H9 (cell line): ENCODE measurements at regions not wholly inside any gene's neighbourhood (a gene's known extent, or its start where the extent isn't known, plus 50 kb on each side); places are given as distances from the start of the nearest gene placed in this dataset.

Experiments
- DNase-seq: peaks from one replicate; pipeline ENCODE4 v3.0.0-alpha.2; 2017
- H2AFZ ChIP-seq: one replicate; pipeline ENCODE4 v1.6.1; 2013; ENCODE audit warnings: mild to moderate bottlenecking, low read length, control low read depth, moderate library complexity
- H2AK5ac ChIP-seq: 2 replicates; pipeline ENCODE4 v1.6.1; 2013; ENCODE audit warnings: low read length, control low read depth, mixed read lengths; ENCODE audit not compliant: insufficient read length
- H2BK120ac ChIP-seq: one replicate; pipeline ENCODE4 v1.6.1; 2013; ENCODE audit warnings: low read depth, mild to moderate bottlenecking, low read length, control low read depth, inconsistent platforms; ENCODE audit not compliant: poor library complexity, severe bottlenecking
- H2BK12ac ChIP-seq: 2 replicates; pipeline ENCODE4 v1.6.1; 2013; ENCODE audit warnings: low read length, control low read depth, mixed read lengths, low read depth; ENCODE audit not compliant: insufficient read length
- H2BK15ac ChIP-seq: 2 replicates; pipeline ENCODE4 v1.6.1; 2013; ENCODE audit warnings: low read depth, low read length, control low read depth
- H2BK20ac ChIP-seq: one replicate; pipeline ENCODE4 v1.6.1; 2013; ENCODE audit warnings: low read depth, mild to moderate bottlenecking, low read length, control low read depth, inconsistent platforms; ENCODE audit not compliant: poor library complexity, severe bottlenecking
- H2BK5ac ChIP-seq: 2 replicates; pipeline ENCODE4 v1.6.1; 2013; ENCODE audit warnings: low read length, control low read depth, mixed read lengths; ENCODE audit not compliant: insufficient read length
- H3K14ac ChIP-seq: 2 replicates; pipeline ENCODE4 v1.6.1; 2013; ENCODE audit warnings: low read length, control low read depth; ENCODE audit not compliant: insufficient read depth
- H3K18ac ChIP-seq: 2 replicates; pipeline ENCODE4 v1.6.1; 2013; ENCODE audit warnings: low read depth, mild to moderate bottlenecking, mixed read lengths, low read length, control low read depth; ENCODE audit not compliant: insufficient read length
- H3K23ac ChIP-seq: 2 replicates; pipeline ENCODE4 v1.6.1; 2013; ENCODE audit warnings: low read length, control low read depth, mixed read lengths, low read depth; ENCODE audit not compliant: insufficient read length
- H3K23me2 ChIP-seq: 2 replicates; pipeline ENCODE4 v1.6.1; 2013; ENCODE audit warnings: low read depth, mild to moderate bottlenecking, mixed read lengths, low read length, control low read depth; ENCODE audit not compliant: insufficient read length, poor library complexity, severe bottlenecking
- H3K27ac ChIP-seq: 2 replicates; pipeline ENCODE4 v1.5.1; 2013; ENCODE audit warnings: low read length, control low read depth, mixed read lengths, low read depth; ENCODE audit not compliant: insufficient read length
- H3K27me3 ChIP-seq: 2 replicates; pipeline ENCODE4 v1.6.1; 2013; ENCODE audit warnings: low read length, control low read depth, inconsistent platforms; ENCODE audit not compliant: insufficient read depth
- H3K4ac ChIP-seq: 2 replicates; pipeline ENCODE4 v1.6.1; 2013; ENCODE audit warnings: low read depth, mild to moderate bottlenecking, control low read depth, inconsistent platforms, low read length, moderate library complexity
- H3K4me1 ChIP-seq: 2 replicates; pipeline ENCODE4 v1.6.1; 2013; ENCODE audit warnings: low read length, control low read depth, inconsistent platforms; ENCODE audit not compliant: insufficient read depth
- H3K4me2 ChIP-seq: 2 replicates; pipeline ENCODE4 v1.6.1; 2013; ENCODE audit warnings: low read length, control low read depth, mixed read lengths; ENCODE audit not compliant: insufficient read length, insufficient read depth
- H3K56ac ChIP-seq: 2 replicates; pipeline ENCODE4 v1.6.1; 2013; ENCODE audit warnings: low read depth, mild to moderate bottlenecking, mixed read lengths, low read length, control low read depth; ENCODE audit not compliant: insufficient read length
- H3K79me1 ChIP-seq: 2 replicates; pipeline ENCODE4 v1.6.1; 2013; ENCODE audit warnings: low read depth, mild to moderate bottlenecking, moderate library complexity, low read length, control low read depth, inconsistent platforms; ENCODE audit not compliant: insufficient read depth, poor library complexity, severe bottlenecking
- H3K79me2 ChIP-seq: 2 replicates; pipeline ENCODE4 v1.6.1; 2013; ENCODE audit warnings: low read length, control low read depth, inconsistent platforms; ENCODE audit not compliant: insufficient read depth
- H3K9ac ChIP-seq: 2 replicates; pipeline ENCODE4 v1.6.1; 2013; ENCODE audit warnings: low read length, control low read depth, mixed read lengths; ENCODE audit not compliant: insufficient read length; ENCODE audit errors: extremely low read depth
- H3K9me3 ChIP-seq: one replicate; pipeline ENCODE4 v1.6.1; 2013; ENCODE audit warnings: low read depth, low read length, inconsistent platforms; ENCODE audit not compliant: control insufficient read depth
- H3T11ph ChIP-seq: one replicate; pipeline ENCODE4 v1.6.1; 2013; ENCODE audit warnings: mild to moderate bottlenecking, low read length, control low read depth, inconsistent platforms
- H4K20me1 ChIP-seq: one replicate; pipeline ENCODE4 v1.6.1; 2013; ENCODE audit not compliant: control insufficient read depth, insufficient read length, insufficient read depth
- H4K5ac ChIP-seq: 2 replicates; pipeline ENCODE4 v1.6.1; 2013; ENCODE audit warnings: low read depth, mild to moderate bottlenecking, mixed read lengths, low read length, control low read depth; ENCODE audit not compliant: insufficient read length
- H4K8ac ChIP-seq: replicated peaks from 2 replicates; pipeline ENCODE4 v1.6.1; 2013; ENCODE audit warnings: low read length, control low read depth, mixed read lengths, low read depth; ENCODE audit not compliant: insufficient read length
- H4K91ac ChIP-seq: 2 replicates; pipeline ENCODE4 v1.6.1; 2013; ENCODE audit warnings: low read depth, mild to moderate bottlenecking, moderate library complexity, mixed read lengths, low read length, control low read depth; ENCODE audit not compliant: insufficient read length
- H3K27ac Mint-ChIP-seq, 3 experiments: 2 replicates in 2 of 3; 3 replicates in 1 of 3; pipeline ENCODE4 v1.8.0; 2020 to 2021; ENCODE audit warnings: mixed read lengths in 3 of 3, mild to moderate bottlenecking in 1 of 3, moderate library complexity in 1 of 3
- H3K27me3 Mint-ChIP-seq: 2 replicates; pipeline ENCODE4 v1.8.0; 2021; ENCODE audit warnings: low read depth, mild to moderate bottlenecking, moderate library complexity, mixed read lengths
- H3K36me3 Mint-ChIP-seq, 3 experiments: 2 replicates in 2 of 3; 3 replicates in 1 of 3; pipeline ENCODE4 v1.8.0; 2020 to 2021; ENCODE audit warnings: low read depth in 3 of 3, mixed read lengths in 3 of 3; ENCODE audit not compliant: insufficient read depth in 1 of 3
- H3K4me1 Mint-ChIP-seq, 2 experiments: 2 replicates each; pipeline ENCODE4 v1.8.0; 2020; ENCODE audit warnings: mixed read lengths in 2 of 2
- H3K4me3 Mint-ChIP-seq, 2 experiments: 2 replicates in 1 of 2; 3 replicates in 1 of 2; pipeline ENCODE4 v1.8.0; 2020 to 2021; ENCODE audit warnings: mild to moderate bottlenecking in 2 of 2, mixed read lengths in 2 of 2, moderate library complexity in 1 of 2
- H3K9me3 Mint-ChIP-seq, 2 experiments: 2 replicates in 1 of 2; 3 replicates in 1 of 2; pipeline ENCODE4 v1.8.0; 2020; ENCODE audit warnings: mild to moderate bottlenecking in 2 of 2, mixed read lengths in 2 of 2, moderate library complexity in 1 of 2
- WGBS: extraction: QIAGEN DNeasy Blood & Tissue Kit; methylation state at CpG from one replicate; pipeline ENCODE4 v1.1.7; 2013; ENCODE audit warnings: missing lambda C conversion rate, low lambda C conversion rate, mixed read lengths; ENCODE audit not compliant: insufficient read length; ENCODE audit errors: extremely low coverage; 5-methylcytosine and 5-hydroxymethylcytosine counted together
- TF ChIP-seq, protein P1 (sequence below): fragments of 200-600 bp; sonication (generic); conservative IDR thresholded peaks from 3 replicates; pipeline ENCODE4 v1.8.0; 2021; ENCODE audit warnings: antibody characterized with exemption, mild to moderate bottlenecking

DNA sequence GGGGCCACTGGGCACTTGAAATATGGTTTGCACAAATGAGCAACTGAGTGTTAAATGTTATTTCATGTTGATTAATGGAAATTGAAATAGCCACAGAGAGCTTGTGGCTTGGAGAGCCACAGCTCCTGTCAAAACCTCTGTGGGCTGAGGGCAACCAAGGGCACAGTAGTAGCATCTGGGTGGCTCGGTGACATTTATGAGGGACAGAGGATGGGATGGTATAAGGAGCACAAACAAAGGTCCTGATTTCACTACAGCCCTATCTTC, 215.9 kb downstream of the SOX9 start:
- peaks cover 16% of the 10 kb centered on the region for H3K27me3 Mint-ChIP-seq
- H3K9me3 Mint-ChIP-seq: no peaks in the 10 kb centered on the region
- no peak overlapping the region for H3K56ac ChIP-seq
- no peak overlapping the region for H3K4me3 Mint-ChIP-seq
- no peak overlapping the region for H3T11ph ChIP-seq
- H3K4ac ChIP-seq: no peak overlapping the region
- no peak overlapping the region for H2AK5ac ChIP-seq
- H2BK15ac ChIP-seq: no peak overlapping the region
- H2BK120ac ChIP-seq: no peak overlapping the region
- H2AFZ ChIP-seq: no peak overlapping the region
- TF ChIP-seq, protein P1, sequence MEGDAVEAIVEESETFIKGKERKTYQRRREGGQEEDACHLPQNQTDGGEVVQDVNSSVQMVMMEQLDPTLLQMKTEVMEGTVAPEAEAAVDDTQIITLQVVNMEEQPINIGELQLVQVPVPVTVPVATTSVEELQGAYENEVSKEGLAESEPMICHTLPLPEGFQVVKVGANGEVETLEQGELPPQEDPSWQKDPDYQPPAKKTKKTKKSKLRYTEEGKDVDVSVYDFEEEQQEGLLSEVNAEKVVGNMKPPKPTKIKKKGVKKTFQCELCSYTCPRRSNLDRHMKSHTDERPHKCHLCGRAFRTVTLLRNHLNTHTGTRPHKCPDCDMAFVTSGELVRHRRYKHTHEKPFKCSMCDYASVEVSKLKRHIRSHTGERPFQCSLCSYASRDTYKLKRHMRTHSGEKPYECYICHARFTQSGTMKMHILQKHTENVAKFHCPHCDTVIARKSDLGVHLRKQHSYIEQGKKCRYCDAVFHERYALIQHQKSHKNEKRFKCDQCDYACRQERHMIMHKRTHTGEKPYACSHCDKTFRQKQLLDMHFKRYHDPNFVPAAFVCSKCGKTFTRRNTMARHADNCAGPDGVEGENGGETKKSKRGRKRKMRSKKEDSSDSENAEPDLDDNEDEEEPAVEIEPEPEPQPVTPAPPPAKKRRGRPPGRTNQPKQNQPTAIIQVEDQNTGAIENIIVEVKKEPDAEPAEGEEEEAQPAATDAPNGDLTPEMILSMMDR: no peak
- DNase-seq: no peak
- H3K27ac Mint-ChIP-seq: no peak overlapping the region
- no CpG with 5 or more reads among the region's 1 CpG for WGBS
- no peak overlapping the region for H3K9ac ChIP-seq
- H2BK20ac ChIP-seq: no peak overlapping the region
- H3K79me2 ChIP-seq: no peaks in the 10 kb centered on the region
- H3K9me3 ChIP-seq: no peaks in the 10 kb centered on the region
- H2BK12ac ChIP-seq: no peak overlapping the region
- H3K27me3 ChIP-seq: no peaks in the 10 kb centered on the region
- no peaks in the 10 kb centered on the region for H3K79me1 ChIP-seq
- H3K4me2 ChIP-seq: no peak overlapping the region
- no peaks in the 10 kb centered on the region for H3K36me3 Mint-ChIP-seq
- 0 out of 2 replicates have a peak, but pooled peaks cover 2% of the 10 kb centered on the region for H3K4me1 ChIP-seq
- no peak overlapping the region for H4K91ac ChIP-seq
- no peak overlapping the region for H4K8ac ChIP-seq
- no peak overlapping the region for H3K14ac ChIP-seq
- H3K18ac ChIP-seq: no peak overlapping the region
- no peaks in the 10 kb centered on the region for H4K20me1 ChIP-seq
- H3K23me2 ChIP-seq: no peaks in the 10 kb centered on the region
- no peak overlapping the region for H2BK5ac ChIP-seq
- peaks cover 13 to 17% of the 10 kb centered on the region in 2 experiments for H3K4me1 Mint-ChIP-seq
- no peak overlapping the region for H4K5ac ChIP-seq
- no peak overlapping the region for H3K23ac ChIP-seq
- H3K27ac ChIP-seq: no peak overlapping the region
